ENCODE measurements at regions not wholly inside any gene's neighbourhood (a gene's known extent, or its start where the extent isn't known, plus 50 kb on each side); places are given as distances from the start of the nearest gene placed in this dataset.

DNA sequence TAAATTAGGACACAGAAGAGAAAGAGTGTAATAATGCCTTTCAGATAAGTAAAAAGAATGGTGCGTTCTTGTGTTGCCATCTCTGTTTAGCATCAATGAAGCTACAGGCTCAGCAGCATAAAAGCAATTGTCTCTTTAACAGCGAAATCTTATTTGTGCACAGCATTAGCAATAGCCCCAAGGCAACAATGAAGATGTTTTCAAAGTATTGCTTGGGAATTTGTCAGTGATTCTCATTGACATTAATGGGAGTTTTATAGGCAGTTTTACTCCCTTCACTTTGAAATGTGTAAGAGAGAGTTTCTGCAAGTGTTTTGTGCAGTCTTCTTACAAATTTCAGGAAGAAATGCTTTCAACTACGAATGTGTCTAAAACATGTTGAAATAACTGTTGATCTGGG, 633.0 kb downstream of the TLL1 start (continued):
- TF ChIP-seq ZNF20 (CRISPR knock-in tag; IDR thresholded peaks at IDR 0.05): no peak

DNA sequence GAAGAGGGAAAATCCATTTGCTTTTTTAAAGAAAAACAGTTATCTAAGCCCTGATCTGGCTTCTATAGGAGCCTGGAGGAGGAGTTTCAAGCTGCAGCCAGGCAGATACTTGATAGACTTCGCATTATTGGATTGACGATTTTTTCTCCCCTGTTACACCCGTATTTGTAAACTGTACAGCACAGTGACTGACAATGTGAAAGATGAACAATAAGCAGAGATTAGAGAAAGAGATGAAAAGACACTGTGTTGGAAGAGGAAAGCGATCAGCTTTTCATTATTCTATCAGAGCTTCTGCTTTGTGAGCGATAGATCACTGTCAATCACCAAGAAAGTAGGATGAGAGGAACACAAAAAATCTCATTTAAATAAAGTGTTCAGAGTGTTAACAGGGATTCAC, 639.2 kb downstream of the TLL1 start:
- Histone ChIP-seq H3K4me3 (replicated peaks in 1 of 3; ENCODE audit: insufficient read depth in 1 of 3, low read depth in 2 of 3, low read length in 3 of 3) (no peak overlapping the region), H2AFZ (ENCODE audit: low read length) (no peak overlapping the region), H3K27me3 (ENCODE audit: control insufficient read depth in 1 of 2, insufficient read depth in 2 of 2, low read length in 2 of 2) (no peaks in the 10 kb centered on the region), H3K9me3 (ENCODE audit: low read length) (no peaks in the 10 kb centered on the region), H3K36me3 (replicated peaks in 1 of 2; ENCODE audit: control insufficient read depth in 1 of 2, insufficient read depth in 2 of 2, low read length in 2 of 2) (no peaks in the 10 kb centered on the region), H3K27ac (ENCODE audit: extremely low read length, insufficient read depth, low read length) (no peak overlapping the region), H4K20me1 (ENCODE audit: insufficient read depth, low read length) (no peaks in the 10 kb centered on the region), H3K79me2 (ENCODE audit: insufficient read depth, low read length) (no peaks in the 10 kb centered on the region), H3K4me1 (ENCODE audit: insufficient read depth, low read length) (no peaks in the 10 kb centered on the region), H3K9ac (ENCODE audit: insufficient read depth, low read depth, low read length) (no peak overlapping the region), H3K4me2 (ENCODE audit: low read depth, low read length) (no peak overlapping the region)
- WGBS (ENCODE audit: low lambda C conversion rate): 9% methylated on average over 5 of the region's 5 CpGs
- DNase-seq (ENCODE audit: low spot score) (no peak), FAIRE-seq (no peak), ATAC-seq (no peak)
- POLR2A ChIA-PET: no interaction called here
- TF ChIP-seq SOX13 (IDR thresholded peaks at IDR 0.05): no peak
- TF ChIP-seq SOX13 (CRISPR knock-in tag; conservative IDR thresholded peaks at IDR 0.05 in 1 of 2, IDR thresholded peaks at IDR 0.05 in 1 of 2): no peak
- TF ChIP-seq ZBTB7B (CRISPR knock-in tag; IDR thresholded peaks at IDR 0.05): no peak
- no peak for TF ChIP-seq ZSCAN22 (CRISPR knock-in tag; IDR thresholded peaks at IDR 0.05)
- no peak for TF ChIP-seq ZNF772 (CRISPR knock-in tag; IDR thresholded peaks at IDR 0.05)
- TF ChIP-seq SP1 (IDR thresholded peaks at IDR 0.05): no peak
- TF ChIP-seq SP1 (CRISPR knock-in tag; IDR thresholded peaks at IDR 0.05): no peak
- TF ChIP-seq SNAPC2 (CRISPR knock-in tag; IDR thresholded peaks at IDR 0.05): no peak
- no peak for TF ChIP-seq ZNF138 (CRISPR knock-in tag; IDR thresholded peaks at IDR 0.05; ENCODE audit: low read depth)
- no peak for TF ChIP-seq TAF15 (IDR thresholded peaks at IDR 0.05; ENCODE audit: low read depth, low read length, poor library complexity, severe bottlenecking)
- intact Hi-C loops (cut with micrococcal nuclease; ENCODE audit: unreplicated experiment) (no loop called here), in situ Hi-C loops (cut with HindIII; ENCODE audit: extremely low pct_ligation_motif_present, low pct_unique_long_range_greater_than_20kb) (no loop called here)
- CTCF ChIA-PET (ENCODE audit: low intra/inter-chr PET ratio, low total read pairs): no interaction called here
- no TSS peak for BruUV-seq (replicated peaks)
